ENCODE measurements at regions not wholly inside any gene's neighbourhood (a gene's known extent, or its start where the extent isn't known, plus 50 kb on each side); places are given as distances from the start of the nearest gene placed in this dataset.

DNA sequence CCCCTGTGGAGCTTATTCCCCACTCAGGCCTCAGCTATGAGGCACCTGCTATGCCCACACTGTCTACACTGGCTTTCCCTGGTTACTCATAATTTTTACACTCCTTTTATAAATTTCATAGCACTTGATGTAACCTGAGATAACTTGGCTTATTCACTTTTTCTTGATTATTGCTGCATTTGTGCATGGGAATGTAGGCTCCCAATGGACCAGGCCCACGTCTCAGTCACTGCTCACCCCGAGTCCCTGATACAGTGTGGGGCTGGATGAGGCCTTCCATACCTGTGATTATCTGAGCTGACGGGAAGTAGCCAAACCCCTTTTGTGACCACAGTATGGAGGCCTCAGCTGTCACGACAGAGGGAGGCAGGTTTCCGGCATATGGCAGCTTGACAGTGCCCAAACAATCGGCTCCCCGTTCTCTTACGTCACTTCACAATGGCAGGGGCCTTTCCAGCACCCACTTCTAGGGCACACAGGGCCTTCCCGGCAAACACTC lies 645.3 kb downstream of the ACTR3B start:
- intact Hi-C loops (cut with micrococcal nuclease): no loop called here
- POLR2A ChIA-PET: no interaction called here
- no peaks in the 10 kb centered on the region for H3K27me3 Mint-ChIP-seq
- H3K4me1 Mint-ChIP-seq (ENCODE audit: low read depth): no peaks in the 10 kb centered on the region
- CTCF ChIA-PET: no interaction called here
- H3K4me3 Mint-ChIP-seq: no peak overlapping the region
- H3K27ac Mint-ChIP-seq: no peak overlapping the region
- peaks cover 1% of the 10 kb centered on the region for H3K9me3 Mint-ChIP-seq
- DNase-seq (no peak), ATAC-seq (no peak)
- TF ChIP-seq, protein P1, sequence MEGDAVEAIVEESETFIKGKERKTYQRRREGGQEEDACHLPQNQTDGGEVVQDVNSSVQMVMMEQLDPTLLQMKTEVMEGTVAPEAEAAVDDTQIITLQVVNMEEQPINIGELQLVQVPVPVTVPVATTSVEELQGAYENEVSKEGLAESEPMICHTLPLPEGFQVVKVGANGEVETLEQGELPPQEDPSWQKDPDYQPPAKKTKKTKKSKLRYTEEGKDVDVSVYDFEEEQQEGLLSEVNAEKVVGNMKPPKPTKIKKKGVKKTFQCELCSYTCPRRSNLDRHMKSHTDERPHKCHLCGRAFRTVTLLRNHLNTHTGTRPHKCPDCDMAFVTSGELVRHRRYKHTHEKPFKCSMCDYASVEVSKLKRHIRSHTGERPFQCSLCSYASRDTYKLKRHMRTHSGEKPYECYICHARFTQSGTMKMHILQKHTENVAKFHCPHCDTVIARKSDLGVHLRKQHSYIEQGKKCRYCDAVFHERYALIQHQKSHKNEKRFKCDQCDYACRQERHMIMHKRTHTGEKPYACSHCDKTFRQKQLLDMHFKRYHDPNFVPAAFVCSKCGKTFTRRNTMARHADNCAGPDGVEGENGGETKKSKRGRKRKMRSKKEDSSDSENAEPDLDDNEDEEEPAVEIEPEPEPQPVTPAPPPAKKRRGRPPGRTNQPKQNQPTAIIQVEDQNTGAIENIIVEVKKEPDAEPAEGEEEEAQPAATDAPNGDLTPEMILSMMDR (IDR thresholded peaks at IDR 0.05): no peak
- H3K36me3 Mint-ChIP-seq (ENCODE audit: low read depth): no peaks in the 10 kb centered on the region

DNA sequence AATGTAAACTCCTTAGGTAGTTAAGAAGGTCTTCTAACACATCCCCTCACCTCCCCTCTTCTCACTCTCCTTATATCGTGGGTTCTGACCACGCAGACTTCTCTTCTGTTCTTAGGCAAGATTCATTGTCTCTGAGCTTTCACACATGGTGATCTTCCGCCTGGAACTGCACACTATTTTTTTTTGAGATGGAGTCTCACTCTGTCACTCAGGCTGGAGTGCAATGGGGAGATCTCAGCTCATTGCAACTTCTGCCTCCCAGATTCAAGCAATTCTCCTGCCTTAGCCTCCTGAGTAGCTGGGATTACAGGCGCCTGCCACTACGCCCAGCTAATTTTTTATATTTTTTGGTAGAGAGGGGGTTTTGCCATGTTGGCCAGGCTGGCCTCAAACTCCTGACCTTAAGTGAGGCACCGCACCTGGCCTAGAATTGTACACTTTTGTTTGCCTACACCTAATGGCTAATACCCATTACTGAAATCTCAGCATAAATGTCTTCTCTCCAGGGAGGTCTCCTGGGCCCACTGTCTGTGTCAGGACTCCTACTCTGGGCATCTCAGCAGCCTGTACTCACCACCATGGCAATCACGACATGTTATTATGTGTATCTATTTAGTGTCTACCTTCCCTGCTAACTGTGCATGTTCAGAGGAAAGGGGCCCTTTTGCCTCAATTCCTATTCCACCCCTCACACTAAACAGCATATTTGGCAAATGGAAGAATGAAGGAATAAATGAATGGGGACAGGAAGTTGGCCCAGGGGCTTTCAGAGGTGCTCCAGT lies 646.3 kb upstream of the DPP6 start:
- peaks cover 7% of the 10 kb centered on the region for H3K9me3 Mint-ChIP-seq
- no peak overlapping the region for H3K4me3 Mint-ChIP-seq
- intact Hi-C loops (cut with micrococcal nuclease): no loop called here
- no peaks in the 10 kb centered on the region for H3K36me3 Mint-ChIP-seq (ENCODE audit: low read depth)
- no peaks in the 10 kb centered on the region for H3K4me1 Mint-ChIP-seq (ENCODE audit: low read depth)
- DNase-seq: no peak
- TF ChIP-seq, protein P1 (IDR thresholded peaks at IDR 0.05): no peak
- no peak for ATAC-seq
- CTCF ChIA-PET: no interaction called here
- H3K27ac Mint-ChIP-seq: no peak overlapping the region
- POLR2A ChIA-PET: no interaction called here
- H3K27me3 Mint-ChIP-seq: no peaks in the 10 kb centered on the region

DNA sequence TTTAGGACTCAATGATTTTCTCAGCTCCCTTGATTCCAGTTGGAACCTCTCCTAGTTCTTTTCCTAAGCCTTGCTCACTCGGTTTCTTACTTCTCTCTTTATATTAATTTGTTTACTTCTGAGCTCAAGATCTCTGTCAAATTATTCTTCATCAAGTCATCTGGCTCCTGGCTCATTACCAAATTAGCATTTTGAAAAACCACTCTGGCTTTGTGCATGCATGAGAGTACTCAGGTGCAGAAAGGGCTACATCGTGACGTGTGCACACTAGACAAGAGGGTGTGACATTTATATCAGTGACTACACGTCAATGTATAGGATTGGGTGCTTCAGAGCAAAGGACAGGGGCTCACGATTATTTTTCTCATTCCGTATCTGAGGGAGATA lies 645.7 kb upstream of the DPP6 start:
- ATAC-seq (no peak), DNase-seq (no peak)
- H3K9me3 Mint-ChIP-seq: peaks cover 12% of the 10 kb centered on the region
- TF ChIP-seq, protein P1 (IDR thresholded peaks at IDR 0.05): no peak
- intact Hi-C loops (cut with micrococcal nuclease): no loop called here
- CTCF ChIA-PET: no interaction called here
- no peak overlapping the region for H3K4me3 Mint-ChIP-seq
- POLR2A ChIA-PET: no interaction called here
- H3K27me3 Mint-ChIP-seq: no peaks in the 10 kb centered on the region
- H3K27ac Mint-ChIP-seq: no peak overlapping the region
- H3K4me1 Mint-ChIP-seq (ENCODE audit: low read depth): no peaks in the 10 kb centered on the region
- H3K36me3 Mint-ChIP-seq (ENCODE audit: low read depth): no peaks in the 10 kb centered on the region

DNA sequence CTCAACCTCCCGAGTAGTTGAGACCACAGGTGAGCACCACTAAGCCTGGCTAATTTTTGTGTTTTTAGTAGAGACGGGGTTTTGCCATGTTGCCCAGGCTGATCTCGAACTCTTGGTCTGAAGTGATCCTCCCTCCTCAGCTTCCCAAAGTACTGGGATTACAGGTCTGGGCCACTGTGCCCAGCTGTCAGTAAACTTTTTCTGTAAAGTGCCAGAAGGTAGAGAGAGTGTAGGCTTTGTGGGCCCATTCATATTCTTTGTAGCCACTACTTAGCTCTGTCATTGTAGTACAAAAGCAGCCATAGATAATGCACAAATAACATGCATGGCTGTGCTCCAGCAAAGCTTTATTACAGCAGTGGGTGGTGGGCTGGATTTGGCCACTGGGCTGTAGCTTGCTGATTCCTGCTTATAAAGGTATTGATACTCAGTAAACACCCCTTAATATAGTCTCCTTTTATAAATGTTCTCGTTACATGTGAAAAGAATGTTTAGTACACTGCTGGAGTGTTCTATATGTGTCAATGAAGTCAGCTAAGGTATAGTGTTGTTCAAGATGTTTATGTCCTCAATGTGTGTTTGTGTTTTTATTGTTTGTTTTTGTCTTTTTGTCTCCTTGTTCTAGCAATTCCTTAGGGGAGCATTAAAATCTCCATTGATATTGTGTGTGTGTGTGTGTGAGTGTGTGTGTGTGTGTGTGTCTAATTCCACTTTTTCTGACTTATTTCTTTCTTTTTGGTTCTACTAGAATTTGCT lies 644.7 kb upstream of the DPP6 start:
- no peaks in the 10 kb centered on the region for H3K36me3 Mint-ChIP-seq (ENCODE audit: low read depth)
- no peaks in the 10 kb centered on the region for H3K4me1 Mint-ChIP-seq (ENCODE audit: low read depth)
- no peak overlapping the region for H3K4me3 Mint-ChIP-seq
- intact Hi-C loops (cut with micrococcal nuclease): no loop called here
- ChIA-PET POLR2A (no interaction called here), CTCF (no interaction called here)
- DNase-seq (no peak), ATAC-seq (no peak)
- TF ChIP-seq, protein P1 (IDR thresholded peaks at IDR 0.05): no peak
- H3K27ac Mint-ChIP-seq: no peak overlapping the region
- peaks cover 12% of the 10 kb centered on the region for H3K9me3 Mint-ChIP-seq
- H3K27me3 Mint-ChIP-seq: no peaks in the 10 kb centered on the region

All from activated CD8-positive, alpha-beta T cell treated with anti-CD3 and anti-CD28 coated beads for 36 hours (primary cell).